Neural crest cell (in vitro differentiated cells): ENCODE measurements at regions not wholly inside any gene's neighbourhood (a gene's known extent, or its start where the extent isn't known, plus 50 kb on each side); places are given as distances from the start of the nearest gene placed in this dataset.

Source experiments
- DNase-seq: peaks from one replicate; pipeline ENCODE4 v3.0.0; 2021; ENCODE audit warnings: low read depth, mixed read lengths, low spot score
- H3K27ac Mint-ChIP-seq: one replicate; pipeline ENCODE4 v1.8.0; 2021; ENCODE audit warnings: mild to moderate bottlenecking, mixed read lengths; ENCODE audit not compliant: unreplicated experiment
- H3K27me3 Mint-ChIP-seq: 2 replicates; pipeline ENCODE4 v1.8.0; 2021; ENCODE audit warnings: low read depth, mild to moderate bottlenecking, mixed read lengths
- H3K36me3 Mint-ChIP-seq: 2 replicates; pipeline ENCODE4 v1.8.0; 2021; ENCODE audit warnings: low read depth, mild to moderate bottlenecking, mixed read lengths
- H3K4me1 Mint-ChIP-seq: 2 replicates; pipeline ENCODE4 v1.8.0; 2021; ENCODE audit warnings: mixed read lengths
- H3K4me3 Mint-ChIP-seq: one replicate; pipeline ENCODE4 v1.8.0; 2021; ENCODE audit warnings: mild to moderate bottlenecking, mixed read lengths
- H3K9me3 Mint-ChIP-seq: 2 replicates; pipeline ENCODE4 v1.8.0; 2021; ENCODE audit warnings: mixed read lengths
- CTCF ChIP-seq: fragments of 200-600 bp; sonication (generic); conservative IDR thresholded peaks from 2 replicates; pipeline ENCODE4 v1.5.0; 2021; ENCODE audit warnings: antibody characterized with exemption, mild to moderate bottlenecking

GRCh38 chr11:100472727-100473389 is 214.2 kb upstream of the ARHGAP42 start:
- DNase-seq = no peak
- H3K27ac Mint-ChIP-seq = no peak overlapping the region
- no peaks in the 10 kb centered on the region for H3K9me3 Mint-ChIP-seq
- no peaks in the 10 kb centered on the region for H3K4me1 Mint-ChIP-seq
- TF ChIP-seq CTCF = no peak
- no peaks in the 10 kb centered on the region for H3K36me3 Mint-ChIP-seq
- no peak overlapping the region for H3K4me3 Mint-ChIP-seq
- H3K27me3 Mint-ChIP-seq = peaks cover 4% of the 10 kb centered on the region

GRCh38 chr11:100473390-100473740 is 213.7 kb upstream of the ARHGAP42 start:
- H3K4me1 Mint-ChIP-seq = no peaks in the 10 kb centered on the region
- no peak for TF ChIP-seq CTCF
- H3K27me3 Mint-ChIP-seq = peaks cover 4% of the 10 kb centered on the region
- no peak for DNase-seq
- H3K36me3 Mint-ChIP-seq = no peaks in the 10 kb centered on the region
- H3K27ac Mint-ChIP-seq = no peak overlapping the region
- no peaks in the 10 kb centered on the region for H3K9me3 Mint-ChIP-seq
- no peak overlapping the region for H3K4me3 Mint-ChIP-seq

- DNase-seq = no peak
- no peaks in the 10 kb centered on the region for H3K36me3 Mint-ChIP-seq
- no peaks in the 10 kb centered on the region for H3K9me3 Mint-ChIP-seq
- no peak overlapping the region for H3K27ac Mint-ChIP-seq
- TF ChIP-seq CTCF = no peak
- H3K4me3 Mint-ChIP-seq = no peak overlapping the region
- no peaks in the 10 kb centered on the region for H3K27me3 Mint-ChIP-seq
- peaks cover 4% of the 10 kb centered on the region for H3K4me1 Mint-ChIP-seq
Measured at GRCh38 chr11:100484948-100485347, 202.1 kb upstream of the ARHGAP42 start.

- Mint-ChIP-seq H3K4me3 (no peak overlapping the region), H3K27me3 (peaks cover 3% of the 10 kb centered on the region), H3K27ac (no peak overlapping the region), H3K9me3 (peaks cover 6% of the 10 kb centered on the region), H3K4me1 (no peaks in the 10 kb centered on the region), H3K36me3 (peaks cover 2% of the 10 kb centered on the region)
- no peak for TF ChIP-seq CTCF
- no peak for DNase-seq
Measured at GRCh38 chr11:100498780-100499179, 188.3 kb upstream of the ARHGAP42 start.

- Mint-ChIP-seq H3K4me1 (no peaks in the 10 kb centered on the region), H3K4me3 (no peak overlapping the region), H3K27ac (no peak overlapping the region), H3K36me3 (no peaks in the 10 kb centered on the region), H3K27me3 (peaks cover 3% of the 10 kb centered on the region), H3K9me3 (peaks cover 6% of the 10 kb centered on the region)
- no peak for TF ChIP-seq CTCF
- no peak for DNase-seq
Measured at GRCh38 chr11:100501450-100501849, 185.6 kb upstream of the ARHGAP42 start.
